ENCODE measurements at regions not wholly inside any gene's neighbourhood (a gene's known extent, or its start where the extent isn't known, plus 50 kb on each side); places are given as distances from the start of the nearest gene placed in this dataset.

DNA sequence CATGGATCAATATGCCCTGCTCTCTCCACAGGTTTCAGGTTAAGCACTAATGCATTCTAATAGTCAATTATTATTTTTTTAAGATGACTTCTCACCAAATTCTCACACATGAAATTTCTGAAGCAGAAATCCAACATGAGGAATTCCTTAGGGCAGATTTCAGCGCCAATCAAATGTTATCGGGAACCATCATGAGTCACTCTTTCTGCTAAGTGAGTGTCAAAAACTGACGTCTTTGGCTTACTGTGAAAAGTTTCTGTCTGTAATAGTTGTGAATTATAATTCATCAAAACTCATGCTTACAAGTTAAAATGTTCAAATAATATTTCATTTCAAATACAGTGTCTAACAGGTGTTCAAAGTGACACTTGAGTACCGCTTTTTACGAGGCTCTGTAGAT is 1038.6 kb downstream of the SOCS6 start:
- TF ChIP-seq CHD4 (IDR thresholded peaks at IDR 0.05; ENCODE audit: borderline replicate concordance) = no peak
- TF ChIP-seq, protein P1, sequence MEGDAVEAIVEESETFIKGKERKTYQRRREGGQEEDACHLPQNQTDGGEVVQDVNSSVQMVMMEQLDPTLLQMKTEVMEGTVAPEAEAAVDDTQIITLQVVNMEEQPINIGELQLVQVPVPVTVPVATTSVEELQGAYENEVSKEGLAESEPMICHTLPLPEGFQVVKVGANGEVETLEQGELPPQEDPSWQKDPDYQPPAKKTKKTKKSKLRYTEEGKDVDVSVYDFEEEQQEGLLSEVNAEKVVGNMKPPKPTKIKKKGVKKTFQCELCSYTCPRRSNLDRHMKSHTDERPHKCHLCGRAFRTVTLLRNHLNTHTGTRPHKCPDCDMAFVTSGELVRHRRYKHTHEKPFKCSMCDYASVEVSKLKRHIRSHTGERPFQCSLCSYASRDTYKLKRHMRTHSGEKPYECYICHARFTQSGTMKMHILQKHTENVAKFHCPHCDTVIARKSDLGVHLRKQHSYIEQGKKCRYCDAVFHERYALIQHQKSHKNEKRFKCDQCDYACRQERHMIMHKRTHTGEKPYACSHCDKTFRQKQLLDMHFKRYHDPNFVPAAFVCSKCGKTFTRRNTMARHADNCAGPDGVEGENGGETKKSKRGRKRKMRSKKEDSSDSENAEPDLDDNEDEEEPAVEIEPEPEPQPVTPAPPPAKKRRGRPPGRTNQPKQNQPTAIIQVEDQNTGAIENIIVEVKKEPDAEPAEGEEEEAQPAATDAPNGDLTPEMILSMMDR (IDR thresholded peaks at IDR 0.05) = no peak
- no peak for TF ChIP-seq POLR2A (IDR thresholded peaks at IDR 0.05; ENCODE audit: low read length)
- no peak for TF ChIP-seq RFX5 (IDR thresholded peaks at IDR 0.05)
- no peak for TF ChIP-seq MAZ (IDR thresholded peaks at IDR 0.05; ENCODE audit: borderline replicate concordance, low read depth, low read length)
